Smooth muscle cell (in vitro differentiated cells): ENCODE measurements at regions not wholly inside any gene's neighbourhood (a gene's known extent, or its start where the extent isn't known, plus 50 kb on each side); places are given as distances from the start of the nearest gene placed in this dataset.

ENCODE experiments used
- DNase-seq: peaks from one replicate; lab custom pipeline; 2025; ENCODE audit not compliant: unreplicated experiment; lab: John Stamatoyannopoulos, UW
- H2AFZ ChIP-seq: fragments of 200-600 bp; sonication (generic); 2 replicates; pipeline ENCODE4 v1.6.0; 2016; ENCODE audit warnings: antibody characterized with exemption, low read depth, mild to moderate bottlenecking
- H3F3A ChIP-seq: fragments of 200-600 bp; sonication (generic); 2 replicates; pipeline ENCODE4 v1.6.0; 2017; ENCODE audit warnings: antibody characterized with exemption, low read depth
- H3K27ac ChIP-seq: fragments of 200-600 bp; sonication (generic); 2 replicates; pipeline ENCODE4 v1.5.1; 2016; ENCODE audit warnings: low read depth, mild to moderate bottlenecking
- H3K27me3 ChIP-seq: fragments of 200-600 bp; sonication (generic); 2 replicates; pipeline ENCODE4 v1.6.1; 2016; ENCODE audit warnings: low read depth, mild to moderate bottlenecking
- H3K36me3 ChIP-seq: fragments of 200-600 bp; sonication (generic); 2 replicates; pipeline ENCODE4 v1.5.1; 2016; ENCODE audit warnings: low read depth
- H3K4me1 ChIP-seq: fragments of 200-600 bp; sonication (generic); 2 replicates; pipeline ENCODE4 v1.5.1; 2016; ENCODE audit warnings: low read depth
- H3K4me2 ChIP-seq: fragments of 200-600 bp; sonication (generic); 2 replicates; pipeline ENCODE4 v1.6.0; 2016; ENCODE audit warnings: mild to moderate bottlenecking
- H3K4me3 ChIP-seq: fragments of 200-600 bp; sonication (generic); 2 replicates; pipeline ENCODE4 v1.5.1; 2016; ENCODE audit warnings: mild to moderate bottlenecking
- H3K79me2 ChIP-seq: fragments of 200-600 bp; sonication (generic); 2 replicates; pipeline ENCODE4 v1.6.0; 2016; ENCODE audit warnings: low read depth, mild to moderate bottlenecking
- H3K9ac ChIP-seq: fragments of 200-600 bp; sonication (generic); 2 replicates; pipeline ENCODE4 v1.6.0; 2016; ENCODE audit warnings: low read depth
- H3K9me3 ChIP-seq: fragments of 200-600 bp; sonication (generic); replicated peaks from 2 replicates; pipeline ENCODE4 v1.5.1; 2016; ENCODE audit warnings: low read depth
- H4K20me1 ChIP-seq: fragments of 200-600 bp; sonication (generic); 2 replicates; pipeline ENCODE4 v1.6.0; 2016; ENCODE audit warnings: low read depth
- WGBS: methylation state at CpG from one replicate; pipeline ENCODE4 v1.1.7; 2016; ENCODE audit warnings: low lambda C conversion rate; 5-methylcytosine and 5-hydroxymethylcytosine counted together
- TF ChIP-seq, protein P1 (sequence below): fragments of 200-600 bp; sonication (generic); IDR thresholded peaks from 2 replicates; pipeline ENCODE4 v1.5.1; 2017; ENCODE audit warnings: borderline replicate concordance, mild to moderate bottlenecking, antibody characterized with exemption; ENCODE audit not compliant: insufficient read depth, poor library complexity, severe bottlenecking

DNA sequence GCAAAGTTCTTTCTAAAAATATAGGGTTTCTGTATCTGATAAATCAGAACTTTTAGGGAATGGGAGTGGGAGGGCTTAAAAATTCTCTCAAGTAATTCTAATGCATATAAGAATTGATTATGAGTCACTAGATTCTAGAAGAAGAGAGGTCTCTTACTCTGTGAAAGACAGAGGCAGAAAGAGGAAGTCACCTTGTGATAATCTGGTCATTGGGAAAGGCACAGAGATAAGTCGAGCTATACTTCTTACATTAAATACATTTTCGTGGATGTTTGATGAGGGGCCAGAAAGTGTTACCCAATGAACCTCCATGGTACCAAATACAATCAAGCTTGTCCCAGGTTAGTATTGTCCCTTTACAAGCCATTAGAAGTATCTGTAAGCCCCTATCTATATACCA is 134.4 kb downstream of the MAD2L1 start:
- Histone ChIP-seq H3F3A (no peaks in the 10 kb centered on the region), H3K4me3 (no peak overlapping the region), H4K20me1 (no peaks in the 10 kb centered on the region), H3K36me3 (no peaks in the 10 kb centered on the region), H3K9me3 (no peaks in the 10 kb centered on the region), H3K27me3 (peaks cover 8% of the 10 kb centered on the region), H3K4me2 (no peak overlapping the region), H3K79me2 (no peaks in the 10 kb centered on the region), H3K27ac (no peak overlapping the region), H3K9ac (no peak overlapping the region), H2AFZ (no peak overlapping the region), H3K4me1 (no peaks in the 10 kb centered on the region)
- 94% methylated on average over 2 of the region's 2 CpGs for WGBS
- DNase-seq: no peak
- TF ChIP-seq, protein P1, sequence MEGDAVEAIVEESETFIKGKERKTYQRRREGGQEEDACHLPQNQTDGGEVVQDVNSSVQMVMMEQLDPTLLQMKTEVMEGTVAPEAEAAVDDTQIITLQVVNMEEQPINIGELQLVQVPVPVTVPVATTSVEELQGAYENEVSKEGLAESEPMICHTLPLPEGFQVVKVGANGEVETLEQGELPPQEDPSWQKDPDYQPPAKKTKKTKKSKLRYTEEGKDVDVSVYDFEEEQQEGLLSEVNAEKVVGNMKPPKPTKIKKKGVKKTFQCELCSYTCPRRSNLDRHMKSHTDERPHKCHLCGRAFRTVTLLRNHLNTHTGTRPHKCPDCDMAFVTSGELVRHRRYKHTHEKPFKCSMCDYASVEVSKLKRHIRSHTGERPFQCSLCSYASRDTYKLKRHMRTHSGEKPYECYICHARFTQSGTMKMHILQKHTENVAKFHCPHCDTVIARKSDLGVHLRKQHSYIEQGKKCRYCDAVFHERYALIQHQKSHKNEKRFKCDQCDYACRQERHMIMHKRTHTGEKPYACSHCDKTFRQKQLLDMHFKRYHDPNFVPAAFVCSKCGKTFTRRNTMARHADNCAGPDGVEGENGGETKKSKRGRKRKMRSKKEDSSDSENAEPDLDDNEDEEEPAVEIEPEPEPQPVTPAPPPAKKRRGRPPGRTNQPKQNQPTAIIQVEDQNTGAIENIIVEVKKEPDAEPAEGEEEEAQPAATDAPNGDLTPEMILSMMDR: no peak

DNA sequence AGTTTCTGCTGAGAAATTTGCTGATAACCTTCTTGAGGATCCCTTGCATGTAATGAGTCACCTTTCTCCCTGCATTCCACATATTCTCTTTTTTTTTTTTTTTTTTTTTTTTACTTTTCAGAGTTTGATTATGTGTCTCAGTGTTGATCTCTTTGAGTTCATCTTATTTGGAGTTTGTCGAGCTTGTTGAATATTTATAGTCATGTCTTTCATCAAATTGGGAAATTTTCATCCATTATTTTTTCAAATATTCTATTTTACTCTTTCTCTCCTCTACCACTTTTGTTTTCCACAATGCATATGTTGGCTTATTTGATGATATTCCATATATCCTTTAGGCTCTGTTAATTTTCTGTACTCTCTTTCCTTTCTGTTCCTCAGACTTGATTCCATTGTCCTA is 136.1 kb downstream of the MAD2L1 start:
- Histone ChIP-seq H3K4me2 (no peak overlapping the region), H3K79me2 (no peaks in the 10 kb centered on the region), H3K9me3 (no peaks in the 10 kb centered on the region), H3K27me3 (no peaks in the 10 kb centered on the region), H3K4me3 (no peak overlapping the region), H3K4me1 (no peaks in the 10 kb centered on the region), H3K27ac (no peak overlapping the region), H3K36me3 (no peaks in the 10 kb centered on the region), H2AFZ (no peak overlapping the region), H4K20me1 (no peaks in the 10 kb centered on the region), H3K9ac (no peak overlapping the region), H3F3A (no peaks in the 10 kb centered on the region)
- TF ChIP-seq, protein P1: no peak
- WGBS: 88% methylated on average over 1 of the region's 1 CpG
- no peak for DNase-seq

DNA sequence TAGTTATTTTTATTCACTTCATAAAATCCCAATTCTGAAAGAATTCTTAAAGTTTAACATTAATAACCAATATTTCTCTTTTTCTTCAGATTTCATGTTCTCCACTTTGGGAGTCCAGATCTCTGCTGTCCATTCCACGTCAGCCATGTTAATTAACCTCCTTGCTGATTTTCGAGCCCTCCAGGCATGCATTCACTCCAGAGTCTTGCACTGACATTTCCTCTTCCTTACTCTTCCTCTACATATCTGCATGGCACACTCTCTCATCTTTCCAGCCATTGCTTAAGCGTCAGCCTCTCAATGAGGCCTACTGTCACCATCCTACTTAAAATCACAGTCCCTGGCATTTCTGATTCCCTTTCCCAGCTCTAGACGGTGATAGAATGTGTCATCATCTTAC is 144.8 kb downstream of the MAD2L1 start:
- Histone ChIP-seq H3K9ac (no peak overlapping the region), H3K4me3 (no peak overlapping the region), H3K27me3 (no peaks in the 10 kb centered on the region), H4K20me1 (no peaks in the 10 kb centered on the region), H3K4me2 (no peak overlapping the region), H3K27ac (no peak overlapping the region), H2AFZ (no peak overlapping the region), H3F3A (no peaks in the 10 kb centered on the region), H3K4me1 (no peaks in the 10 kb centered on the region), H3K9me3 (no peaks in the 10 kb centered on the region), H3K79me2 (no peaks in the 10 kb centered on the region), H3K36me3 (no peaks in the 10 kb centered on the region)
- WGBS: 91% methylated on average over 4 of the region's 4 CpGs
- TF ChIP-seq, protein P1: no peak
- no peak for DNase-seq

DNA sequence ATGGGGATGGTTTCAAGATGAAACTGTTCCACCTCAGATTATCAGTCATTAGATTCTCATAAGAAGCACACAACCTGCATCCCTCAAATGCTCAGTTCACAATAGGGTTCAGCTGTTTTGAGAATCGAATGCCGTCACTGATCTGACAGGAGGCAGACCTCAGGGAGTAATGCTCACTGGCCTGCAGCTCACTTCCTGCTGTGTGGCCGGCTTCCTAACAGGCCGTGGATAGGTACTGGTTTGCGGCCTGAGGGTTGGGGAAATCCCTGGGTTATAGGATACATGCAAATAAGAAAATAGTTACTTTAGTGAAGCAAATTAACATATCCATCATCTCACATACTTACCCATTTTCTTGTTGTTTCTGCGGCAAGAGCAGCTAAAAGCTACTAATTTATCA is 160.4 kb downstream of the MAD2L1 start:
- Histone ChIP-seq H3K4me1 (no peaks in the 10 kb centered on the region), H3K79me2 (no peaks in the 10 kb centered on the region), H3K9ac (no peak overlapping the region), H3K36me3 (no peaks in the 10 kb centered on the region), H3K27me3 (peaks cover 3% of the 10 kb centered on the region), H3F3A (no peaks in the 10 kb centered on the region), H4K20me1 (no peaks in the 10 kb centered on the region), H2AFZ (no peak overlapping the region), H3K4me2 (no peak overlapping the region), H3K9me3 (no peaks in the 10 kb centered on the region), H3K27ac (no peak overlapping the region), H3K4me3 (no peak overlapping the region)
- TF ChIP-seq, protein P1: no peak
- no peak for DNase-seq
- WGBS: 85% methylated on average over 6 of the region's 6 CpGs
